ENCODE measurements at regions not wholly inside any gene's neighbourhood (a gene's known extent, or its start where the extent isn't known, plus 50 kb on each side); places are given as distances from the start of the nearest gene placed in this dataset.

DNA sequence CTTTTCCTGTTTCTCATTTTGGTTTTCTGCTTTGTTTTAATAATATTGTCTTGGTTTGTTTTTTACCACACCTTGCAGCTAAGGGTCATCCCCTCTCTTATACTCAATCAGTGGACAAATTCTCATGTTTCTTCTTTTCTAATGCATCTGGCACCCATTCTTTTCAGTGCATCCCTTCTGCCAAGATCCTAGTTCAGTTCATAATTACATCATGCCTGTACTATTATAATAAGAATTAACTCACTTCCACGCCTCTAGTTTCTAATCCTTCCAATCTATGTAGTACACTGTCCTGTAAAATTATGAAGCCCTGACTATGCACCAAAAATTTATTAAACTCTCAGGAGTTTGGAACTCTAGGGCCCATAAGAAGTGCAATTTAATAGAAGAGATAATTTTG lies 126.1 kb downstream of the FAT4 start:
- TF ChIP-seq, protein P1, sequence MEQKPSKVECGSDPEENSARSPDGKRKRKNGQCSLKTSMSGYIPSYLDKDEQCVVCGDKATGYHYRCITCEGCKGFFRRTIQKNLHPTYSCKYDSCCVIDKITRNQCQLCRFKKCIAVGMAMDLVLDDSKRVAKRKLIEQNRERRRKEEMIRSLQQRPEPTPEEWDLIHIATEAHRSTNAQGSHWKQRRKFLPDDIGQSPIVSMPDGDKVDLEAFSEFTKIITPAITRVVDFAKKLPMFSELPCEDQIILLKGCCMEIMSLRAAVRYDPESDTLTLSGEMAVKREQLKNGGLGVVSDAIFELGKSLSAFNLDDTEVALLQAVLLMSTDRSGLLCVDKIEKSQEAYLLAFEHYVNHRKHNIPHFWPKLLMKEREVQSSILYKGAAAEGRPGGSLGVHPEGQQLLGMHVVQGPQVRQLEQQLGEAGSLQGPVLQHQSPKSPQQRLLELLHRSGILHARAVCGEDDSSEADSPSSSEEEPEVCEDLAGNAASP (CRISPR knock-in tag; IDR thresholded peaks at IDR 0.05; ENCODE audit: borderline replicate concordance) = no peak
- TF ChIP-seq TBP (CRISPR knock-in tag; IDR thresholded peaks at IDR 0.05) = no peak
